Omental fat pad (tissue), 3 donors: ENCODE measurements at regions not wholly inside any gene's neighbourhood (a gene's known extent, or its start where the extent isn't known, plus 50 kb on each side); places are given as distances from the start of the nearest gene placed in this dataset.

Source experiments
- ATAC-seq: fragments of 150-250 bp; one replicate; pipeline ENCODE4 v1.9.1; 2016; ENCODE audit warnings: mild to moderate bottlenecking, moderate library complexity; ENCODE audit not compliant: low FRiP score
- DNase-seq: peaks from one replicate; pipeline ENCODE4 v3.0.0-alpha.2; 2019; ENCODE audit warnings: low spot score
- CTCF ChIP-seq, 3 donors: fragments of 450-650 bp; IDR thresholded peaks; one replicate each; pipeline ENCODE4 v1.5.1; 2016 to 2017; ENCODE audit warnings: antibody characterized with exemption in 3 of 3, mild to moderate bottlenecking in 3 of 3, moderate library complexity in 2 of 3

DNA sequence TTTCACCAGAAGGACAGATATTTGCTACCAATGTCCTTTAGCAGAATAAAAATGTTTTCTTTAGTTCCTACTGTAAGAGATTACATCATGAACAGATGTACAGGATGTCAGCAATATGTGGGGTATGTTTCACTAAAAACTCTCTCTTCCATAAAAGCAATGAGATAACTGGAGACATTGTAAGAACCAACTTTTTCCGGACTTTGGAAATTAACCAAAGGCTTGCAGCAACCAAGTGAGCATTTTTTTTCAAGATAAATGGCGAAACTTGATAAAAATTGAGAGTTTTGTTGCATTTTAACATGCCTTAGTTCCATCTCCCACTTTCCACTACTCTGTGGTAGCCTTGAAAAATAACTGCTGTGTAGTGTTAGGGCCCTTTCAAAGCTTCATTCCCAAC is 429.8 kb upstream of the CDH2 start:
- DNase-seq (no peak), ATAC-seq (no peak)

DNA sequence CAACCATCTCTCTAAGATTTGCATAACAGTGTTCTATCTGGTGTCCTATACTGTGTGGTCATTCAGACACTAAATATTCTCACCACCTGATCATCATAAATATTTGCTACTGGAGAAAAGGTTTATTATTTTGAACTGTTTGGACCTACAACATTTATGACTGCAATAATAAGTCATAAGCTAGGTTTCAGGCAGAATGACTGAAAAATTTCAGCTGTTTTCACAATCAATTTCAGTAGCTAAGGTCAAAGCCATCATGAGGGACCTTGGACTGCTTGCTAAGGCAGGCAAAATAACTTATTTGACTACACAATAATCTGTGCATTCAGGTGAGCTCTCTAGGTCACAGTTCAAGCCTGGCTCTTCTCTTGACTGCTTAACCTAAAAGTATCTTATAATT is 425.5 kb upstream of the CDH2 start:
- no peak for TF ChIP-seq CTCF (IDR thresholded peaks at IDR 0.05)
- ATAC-seq (no peak), DNase-seq (no peak)

More for the DNA sequence above, 429.8 kb upstream of the CDH2 start:
- TF ChIP-seq CTCF (IDR thresholded peaks at IDR 0.05) = no peak

DNA sequence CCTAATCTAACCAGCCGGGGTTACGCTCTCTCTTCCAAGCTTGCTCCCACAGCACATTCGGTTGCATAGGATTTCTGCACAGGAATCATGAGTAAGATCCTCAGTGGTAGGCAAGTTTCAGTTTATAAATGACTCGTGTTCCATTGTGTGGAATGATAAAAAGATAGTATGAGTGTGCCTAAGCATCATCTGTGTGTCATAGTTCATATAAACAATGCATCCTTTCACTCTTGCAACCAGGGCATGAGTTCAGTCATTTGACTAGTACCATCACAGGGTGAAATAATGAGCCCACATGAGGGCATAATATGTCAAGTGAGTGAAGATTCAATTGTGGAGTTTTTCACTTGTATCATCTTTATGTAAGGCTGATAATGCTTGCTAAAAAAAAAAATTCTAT is 417.1 kb upstream of the CDH2 start:
- no peak for DNase-seq
- TF ChIP-seq CTCF (IDR thresholded peaks at IDR 0.05) = no peak
- ATAC-seq = no peak

DNA sequence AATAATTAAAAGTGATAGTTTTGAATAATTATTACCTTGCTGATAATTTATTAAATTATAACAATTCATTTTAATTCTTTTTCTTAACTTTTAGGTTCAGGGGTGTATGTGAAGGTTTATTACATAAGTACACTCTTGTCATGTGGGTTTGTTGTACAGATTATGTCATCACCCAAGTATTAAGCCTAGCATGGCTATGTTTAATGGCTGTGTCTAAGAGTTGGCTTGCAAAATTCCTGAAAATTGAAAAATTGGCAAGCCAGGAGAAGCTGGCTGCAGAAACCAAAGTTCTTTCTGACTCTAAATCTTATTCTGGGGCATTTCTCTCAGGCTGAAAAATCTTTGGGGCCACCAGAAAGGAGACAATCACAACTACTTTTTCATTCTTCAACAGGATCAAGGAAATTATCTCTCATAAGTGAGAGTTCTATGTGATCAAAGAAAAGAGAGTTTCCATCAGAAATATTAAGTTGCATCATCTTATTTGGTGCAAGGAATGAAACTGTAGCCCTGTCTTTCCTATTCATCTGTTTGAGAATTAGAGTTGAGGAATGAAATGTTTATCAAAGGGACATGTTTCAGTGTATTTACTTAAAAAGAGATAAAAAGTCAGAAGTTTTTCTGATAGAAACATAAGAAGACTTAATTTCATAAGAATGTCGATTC is 412.1 kb upstream of the CDH2 start:
- DNase-seq (no peak), ATAC-seq (no peak)
- TF ChIP-seq CTCF (IDR thresholded peaks at IDR 0.05) = no peak

GRCh38 chr18:28584731-28585130 is 407.8 kb upstream of the CDH2 start:
- ATAC-seq = no peak
- no peak for TF ChIP-seq CTCF (IDR thresholded peaks at IDR 0.05)
- no peak for DNase-seq

DNA sequence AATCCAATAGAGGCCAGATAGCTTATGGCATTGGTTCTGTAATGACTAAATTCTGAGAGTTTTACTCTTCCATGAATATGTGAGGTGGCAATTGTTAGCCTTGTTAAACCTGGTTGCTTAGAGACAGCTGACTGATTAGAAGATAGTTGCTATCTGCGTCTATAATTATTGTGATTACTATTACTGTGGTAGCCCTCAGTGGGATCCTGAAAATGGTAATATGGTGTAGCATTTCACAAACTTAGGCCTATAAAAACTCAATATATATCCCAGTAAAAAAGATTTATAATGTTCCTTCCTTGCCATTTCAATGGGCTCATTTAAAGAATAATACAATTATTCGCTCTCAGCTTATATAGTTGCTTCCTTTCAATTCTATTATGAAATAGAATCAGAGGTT is 405.8 kb upstream of the CDH2 start:
- ATAC-seq = no peak
- no peak for DNase-seq
- TF ChIP-seq CTCF (IDR thresholded peaks at IDR 0.05) = no peak

DNA sequence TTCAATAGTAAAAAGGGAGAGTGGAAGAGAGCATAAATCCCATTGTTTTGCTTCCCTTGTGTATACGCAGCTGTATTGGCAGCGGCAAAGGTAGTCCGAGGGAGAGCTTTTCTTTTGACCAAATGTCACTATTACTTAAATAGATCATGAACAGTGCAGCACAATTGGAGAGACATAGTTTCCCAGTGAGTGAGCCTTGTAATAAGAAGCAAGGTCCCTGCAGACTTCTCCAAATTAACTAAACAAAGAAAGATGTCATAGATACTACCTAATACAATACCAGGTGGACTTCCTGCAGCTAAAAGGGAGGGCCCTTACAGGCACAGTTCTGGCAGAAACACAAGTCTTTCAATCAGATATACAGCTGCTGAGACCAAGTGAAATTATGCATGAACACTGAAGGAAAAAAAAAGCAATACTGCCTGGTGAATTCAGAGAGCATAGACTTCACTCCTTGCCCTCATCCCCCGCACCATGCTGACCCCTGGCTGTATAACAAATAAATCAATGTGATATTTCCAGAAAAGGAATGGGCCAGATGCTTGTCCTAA is 404.7 kb upstream of the CDH2 start:
- no peak for TF ChIP-seq CTCF (IDR thresholded peaks at IDR 0.05)
- ATAC-seq (no peak), DNase-seq (no peak)
